ENCODE measurements at regions not wholly inside any gene's neighbourhood (a gene's known extent, or its start where the extent isn't known, plus 50 kb on each side); places are given as distances from the start of the nearest gene placed in this dataset.

- intact Hi-C loops (cut with micrococcal nuclease), result no loop called here
- Histone ChIP-seq H3K4me1 (peaks cover 19% of the 10 kb centered on the region), H3K27ac (replicated peaks) (peak overlapping the region; percentile 83), H3K27me3 (ENCODE audit: low read depth) (no peaks in the 10 kb centered on the region), H3K36me3 (no peaks in the 10 kb centered on the region), H3K9me3 (replicated peaks) (no peaks in the 10 kb centered on the region), H3K4me3 (no peak overlapping the region)
- TF ChIP-seq, protein P1, sequence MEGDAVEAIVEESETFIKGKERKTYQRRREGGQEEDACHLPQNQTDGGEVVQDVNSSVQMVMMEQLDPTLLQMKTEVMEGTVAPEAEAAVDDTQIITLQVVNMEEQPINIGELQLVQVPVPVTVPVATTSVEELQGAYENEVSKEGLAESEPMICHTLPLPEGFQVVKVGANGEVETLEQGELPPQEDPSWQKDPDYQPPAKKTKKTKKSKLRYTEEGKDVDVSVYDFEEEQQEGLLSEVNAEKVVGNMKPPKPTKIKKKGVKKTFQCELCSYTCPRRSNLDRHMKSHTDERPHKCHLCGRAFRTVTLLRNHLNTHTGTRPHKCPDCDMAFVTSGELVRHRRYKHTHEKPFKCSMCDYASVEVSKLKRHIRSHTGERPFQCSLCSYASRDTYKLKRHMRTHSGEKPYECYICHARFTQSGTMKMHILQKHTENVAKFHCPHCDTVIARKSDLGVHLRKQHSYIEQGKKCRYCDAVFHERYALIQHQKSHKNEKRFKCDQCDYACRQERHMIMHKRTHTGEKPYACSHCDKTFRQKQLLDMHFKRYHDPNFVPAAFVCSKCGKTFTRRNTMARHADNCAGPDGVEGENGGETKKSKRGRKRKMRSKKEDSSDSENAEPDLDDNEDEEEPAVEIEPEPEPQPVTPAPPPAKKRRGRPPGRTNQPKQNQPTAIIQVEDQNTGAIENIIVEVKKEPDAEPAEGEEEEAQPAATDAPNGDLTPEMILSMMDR (IDR thresholded peaks at IDR 0.05; ENCODE audit: borderline replicate concordance), result no peak
- peak; percentile 48 for DNase-seq
Measured at GRCh38 chr9:119004618-119004990, 364.6 kb downstream of the BRINP1 start.

DNA sequence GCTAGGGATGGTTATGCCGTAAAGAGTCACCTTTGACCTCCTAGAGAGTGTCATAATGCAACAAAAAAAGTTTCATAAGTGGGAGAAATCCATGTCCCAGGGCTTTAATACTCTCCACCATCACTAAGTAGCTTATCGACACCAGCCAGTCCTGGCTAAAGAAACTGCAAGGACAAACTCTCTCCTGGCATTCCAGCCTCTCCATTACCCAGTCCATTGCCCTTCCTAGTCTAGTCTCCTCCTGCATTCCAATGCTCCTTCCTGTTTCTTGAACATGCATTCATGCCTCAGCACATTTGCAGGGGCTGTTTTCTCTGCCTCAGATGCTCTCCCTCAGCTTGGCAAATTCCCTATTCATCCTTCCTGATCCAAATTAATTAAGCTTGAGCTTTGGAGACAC, 364.1 kb downstream of the BRINP1 start:
- DNase-seq, result no peak
- Histone ChIP-seq H3K27ac (replicated peaks) (peak overlapping the region; percentile 83), H3K4me1 (peaks cover 19% of the 10 kb centered on the region), H3K27me3 (ENCODE audit: low read depth) (no peaks in the 10 kb centered on the region), H3K4me3 (no peak overlapping the region), H3K36me3 (no peaks in the 10 kb centered on the region), H3K9me3 (replicated peaks) (no peaks in the 10 kb centered on the region)
- TF ChIP-seq, protein P1 (IDR thresholded peaks at IDR 0.05; ENCODE audit: borderline replicate concordance), result no peak
- intact Hi-C loops (cut with micrococcal nuclease), result no loop called here

- Histone ChIP-seq H3K27me3 (ENCODE audit: low read depth) (no peaks in the 10 kb centered on the region), H3K36me3 (no peaks in the 10 kb centered on the region), H3K4me3 (no peak overlapping the region), H3K9me3 (replicated peaks) (no peaks in the 10 kb centered on the region), H3K27ac (replicated peaks) (no peak overlapping the region), H3K4me1 (peaks cover 9% of the 10 kb centered on the region)
- intact Hi-C loops (cut with micrococcal nuclease), result no loop called here
- no peak for DNase-seq
- TF ChIP-seq, protein P1 (IDR thresholded peaks at IDR 0.05; ENCODE audit: borderline replicate concordance), result no peak
Measured at GRCh38 chr9:119009249-119009648, 360.0 kb downstream of the BRINP1 start.

- H3K4me3 ChIP-seq, result no peak overlapping the region
- intact Hi-C loops (cut with micrococcal nuclease), result no loop called here
- H3K36me3 ChIP-seq, result no peaks in the 10 kb centered on the region
- no peaks in the 10 kb centered on the region for H3K27me3 ChIP-seq (ENCODE audit: low read depth)
- peaks cover 19% of the 10 kb centered on the region for H3K4me1 ChIP-seq
- no peaks in the 10 kb centered on the region for H3K9me3 ChIP-seq (replicated peaks)
- no peak overlapping the region for H3K27ac ChIP-seq (replicated peaks)
- no peak for DNase-seq
- TF ChIP-seq, protein P1 (IDR thresholded peaks at IDR 0.05; ENCODE audit: borderline replicate concordance), result no peak
Measured at GRCh38 chr9:119020284-119020683, 349.0 kb downstream of the BRINP1 start.

DNA sequence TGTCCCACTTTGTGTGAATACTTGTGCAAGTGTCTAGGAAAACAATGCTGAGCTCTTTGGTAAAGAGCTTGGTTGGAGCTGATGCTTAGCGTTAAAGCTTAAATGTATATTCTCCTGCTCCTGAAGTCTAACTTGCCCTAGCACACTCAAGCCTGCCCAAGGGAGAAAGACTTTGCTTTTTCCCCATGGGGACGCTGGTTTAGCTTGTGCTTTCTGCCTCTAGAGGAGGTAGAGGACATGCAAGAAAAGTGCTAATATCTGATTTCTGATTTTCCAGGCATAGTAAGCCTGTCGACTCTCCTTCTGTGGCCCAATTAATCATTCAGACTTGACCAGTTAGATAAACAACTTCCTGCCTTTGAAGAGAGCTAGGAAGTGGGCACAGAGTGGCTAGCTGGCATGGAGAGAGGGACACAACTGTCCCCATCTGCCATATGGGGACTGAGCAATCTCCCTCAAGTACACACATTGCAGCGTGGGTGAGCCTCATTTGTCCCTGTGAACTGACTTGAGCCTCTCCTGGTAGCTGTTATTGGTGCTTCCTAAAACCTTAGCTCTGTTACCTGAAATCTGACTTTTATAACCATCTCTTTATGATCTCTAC, 348.4 kb downstream of the BRINP1 start:
- Histone ChIP-seq H3K9me3 (replicated peaks) (no peaks in the 10 kb centered on the region), H3K27me3 (ENCODE audit: low read depth) (no peaks in the 10 kb centered on the region), H3K27ac (replicated peaks) (no peak overlapping the region), H3K4me1 (peaks cover 24% of the 10 kb centered on the region), H3K4me3 (no peak overlapping the region), H3K36me3 (no peaks in the 10 kb centered on the region)
- TF ChIP-seq, protein P1 (IDR thresholded peaks at IDR 0.05; ENCODE audit: borderline replicate concordance), result no peak
- intact Hi-C loops (cut with micrococcal nuclease), result no loop called here
- no peak for DNase-seq

Data from left ventricle myocardium inferior (tissue), 1 donor.